GM23338 (cell line): ENCODE measurements at regions not wholly inside any gene's neighbourhood (a gene's known extent, or its start where the extent isn't known, plus 50 kb on each side); places are given as distances from the start of the nearest gene placed in this dataset.

Source experiments
- CREB1 ChIP-seq: fragments of 250-450 bp; sonication (Bioruptor Pico); IDR thresholded peaks from 2 replicates; pipeline ENCODE4 v1.5.0; 2020; ENCODE audit warnings: low read depth, mild to moderate bottlenecking, moderate library complexity
- CTCF ChIP-seq, 2 experiments: fragments of 200-600 bp in 1 of 2; sonication (generic) in 1 of 2; conservative IDR thresholded peaks; 2 replicates each; pipeline versions ENCODE4 v1.5.1 to v1.6.1; 2016 to 2017; ENCODE audit warnings: antibody characterized with exemption in 2 of 2, low read depth in 2 of 2, mild to moderate bottlenecking in 2 of 2, moderate library complexity in 1 of 2
- ETS1 ChIP-seq: IDR thresholded peaks from 2 replicates; pipeline ENCODE4 v1.6.1; 2016; ENCODE audit warnings: antibody characterized with exemption
- EZH2 ChIP-seq: fragments of 200-600 bp; sonication (generic); IDR thresholded peaks from one replicate; pipeline ENCODE4 v1.8.0; 2017; ENCODE audit warnings: antibody characterized with exemption, mild to moderate bottlenecking, low read depth; ENCODE audit not compliant: unreplicated experiment
- EZH2phosphoT487 ChIP-seq: fragments of 200-600 bp; sonication (generic); IDR thresholded peaks from one replicate; pipeline ENCODE4 v1.8.1; 2018; ENCODE audit warnings: antibody characterized with exemption; ENCODE audit not compliant: unreplicated experiment
- JUNB ChIP-seq: IDR thresholded peaks from one replicate; pipeline ENCODE4 v1.6.1; 2016; ENCODE audit warnings: antibody characterized with exemption; ENCODE audit not compliant: unreplicated experiment
- POLR2AphosphoS5 ChIP-seq: IDR thresholded peaks from 2 replicates; pipeline ENCODE4 v1.6.1; 2016; ENCODE audit warnings: antibody characterized with exemption, low read depth
- REST ChIP-seq: IDR thresholded peaks from one replicate; pipeline ENCODE4 v1.6.1; 2018; ENCODE audit warnings: antibody characterized with exemption; ENCODE audit not compliant: unreplicated experiment
- STAT1 ChIP-seq: IDR thresholded peaks from one replicate; pipeline ENCODE4 v1.6.1; 2016; ENCODE audit warnings: antibody characterized with exemption; ENCODE audit not compliant: unreplicated experiment
- ZNF114 ChIP-seq: fragments of 250-450 bp; sonication (Bioruptor Pico); IDR thresholded peaks from 2 replicates; pipeline ENCODE4 v1.5.0; 2020; ENCODE audit warnings: mild to moderate bottlenecking, moderate library complexity
- ZNF331 ChIP-seq: fragments of 250-450 bp; sonication (Bioruptor Pico); IDR thresholded peaks from 2 replicates; pipeline ENCODE4 v1.5.0; 2020; ENCODE audit warnings: low read depth, mild to moderate bottlenecking, moderate library complexity

GRCh38 chr9:16052757-16053530 lies 500.1 kb downstream of the CCDC171 start:
- no peak for TF ChIP-seq CTCF (conservative IDR thresholded peaks at IDR 0.05; ENCODE audit: low read depth in 2 of 2)
- TF ChIP-seq POLR2AphosphoS5: no peak
- no peak for TF ChIP-seq EZH2
- TF ChIP-seq JUNB: no peak
- no peak for TF ChIP-seq CREB1 (CRISPR knock-in tag)
- no peak for TF ChIP-seq EZH2phosphoT487
- TF ChIP-seq ZNF331 (CRISPR knock-in tag): no peak
- no peak for TF ChIP-seq ETS1
- TF ChIP-seq REST: no peak
- no peak for TF ChIP-seq ZNF114 (CRISPR knock-in tag)
- no peak for TF ChIP-seq STAT1
